Breast epithelium (tissue), 4 donors: ENCODE measurements at regions not wholly inside any gene's neighbourhood (a gene's known extent, or its start where the extent isn't known, plus 50 kb on each side); places are given as distances from the start of the nearest gene placed in this dataset.

Experiments
- DNase-seq, 2 donors: peaks; one replicate each; pipeline ENCODE4 v3.0.0-alpha.2; 2019; ENCODE audit warnings: low spot score in 2 of 2
- H3K27ac ChIP-seq, 2 donors: fragments of 200-600 bp; sonication (generic) in 1 of 2; one replicate each; pipeline ENCODE4 v1.5.1; 2016 to 2019; ENCODE audit warnings: mild to moderate bottlenecking in 1 of 2
- H3K27me3 ChIP-seq, 2 donors: fragments of 200-600 bp; sonication (generic) in 1 of 2; one replicate each; pipeline versions ENCODE4 v1.5.1 to v1.6.0; 2017 to 2019; ENCODE audit warnings: control low read depth in 1 of 2, mild to moderate bottlenecking in 1 of 2
- H3K36me3 ChIP-seq: fragments of 200-600 bp; one replicate; pipeline ENCODE4 v1.5.1; 2019
- H3K4me1 ChIP-seq, 2 donors: fragments of 200-600 bp; sonication (generic); one replicate each; pipeline ENCODE4 v1.5.1; 2016 to 2019; ENCODE audit warnings: control low read depth in 1 of 2
- H3K4me3 ChIP-seq, 3 donors: fragments of 200-600 bp; sonication (generic); 1 replicate in 2 of 3; 2 replicates in 1 of 3; pipeline ENCODE4 v1.5.1; 2016 to 2019; ENCODE audit warnings: mild to moderate bottlenecking in 3 of 3, moderate library complexity in 2 of 3
- H3K9me3 ChIP-seq, 2 donors: fragments of 200-600 bp; sonication (generic) in 1 of 2; one replicate each; pipeline ENCODE4 v1.5.1; 2016 to 2019; ENCODE audit warnings: control low read depth in 1 of 2
- CTCF ChIP-seq, 3 donors: fragments of 450-650 bp; IDR thresholded peaks; one replicate each; pipeline ENCODE4 v1.5.1; 2016 to 2017; ENCODE audit warnings: antibody characterized with exemption in 3 of 3, mild to moderate bottlenecking in 3 of 3, moderate library complexity in 3 of 3
- POLR2A ChIP-seq: fragments of 450-650 bp; IDR thresholded peaks from one replicate; pipeline ENCODE4 v1.6.1; 2016; ENCODE audit warnings: antibody characterized with exemption, mild to moderate bottlenecking, moderate library complexity
- POLR2AphosphoS5 ChIP-seq, 3 donors: sonication (generic); formaldehyde crosslinking; IDR thresholded peaks; one replicate each; pipeline ENCODE4 v1.6.1; 2017; ENCODE audit warnings: antibody characterized with exemption in 3 of 3
- intact Hi-C: fragments of 100-400 bp; cut with DNase I; formaldehyde crosslinking; loops from one replicate; pipeline ENCODE4 v1.15.1; 2023; ENCODE audit warnings: low total_unique reads

- Histone ChIP-seq H3K9me3 (no peaks in the 10 kb centered on the region), H3K27ac (no peak overlapping the region)
- intact Hi-C loops = no loop called here
Observed at GRCh38 chr6:8492536-8493133, 57.3 kb upstream of the SLC35B3 start.

More at GRCh38 chr6:8492536-8493133, 57.3 kb upstream of the SLC35B3 start:
- no peaks in the 10 kb centered on the region for H3K27me3 ChIP-seq
- H3K36me3 ChIP-seq = no peaks in the 10 kb centered on the region
- no peak overlapping the region for H3K4me3 ChIP-seq
- TF ChIP-seq POLR2A (no peak), CTCF (IDR thresholded peaks at IDR 0.05) (no peak), POLR2AphosphoS5 (IDR thresholded peaks at IDR 0.05) (no peak)
- no peak for DNase-seq
- no peaks in the 10 kb centered on the region for H3K4me1 ChIP-seq
